Suppressor macrophage treated with lipopolysaccharide for 4 hours (primary cell): ENCODE measurements at regions not wholly inside any gene's neighbourhood (a gene's known extent, or its start where the extent isn't known, plus 50 kb on each side); places are given as distances from the start of the nearest gene placed in this dataset.

Experiments used
- DNase-seq: peaks from one replicate; pipeline ENCODE4 v3.0.0-alpha.2; 2020

GRCh38 chr3:147604136-147604535 is 195.0 kb downstream of the ZIC1 start:
- no peak for DNase-seq

DNA sequence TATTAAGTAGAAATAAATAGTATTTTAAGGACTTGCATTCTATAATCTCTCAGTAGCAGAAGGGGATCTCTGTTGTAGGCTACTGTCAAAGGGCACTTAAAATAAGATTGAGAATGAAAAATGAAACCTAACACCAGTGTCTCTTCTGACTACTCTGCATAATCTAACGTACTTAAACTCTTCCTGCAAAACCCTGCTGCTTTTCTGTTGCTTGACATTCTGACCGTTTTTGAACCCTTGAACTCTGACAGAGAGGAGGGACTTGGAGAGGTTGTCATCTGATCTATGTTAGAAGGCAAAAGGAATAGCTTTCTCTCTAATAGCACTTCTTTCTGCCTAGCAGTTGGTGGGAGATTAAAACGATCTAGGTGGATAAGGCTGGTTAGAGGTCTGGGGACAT is 204.6 kb downstream of the ZIC1 start:
- DNase-seq: no peak

GRCh38 chr3:147614210-147614609 is 205.0 kb downstream of the ZIC1 start:
- no peak for DNase-seq

- no peak for DNase-seq
Observed at GRCh38 chr3:147615035-147615434, 205.9 kb downstream of the ZIC1 start.

- DNase-seq: peak; percentile 46
Observed at GRCh38 chr3:147616998-147617619, 207.9 kb downstream of the ZIC1 start.

DNA sequence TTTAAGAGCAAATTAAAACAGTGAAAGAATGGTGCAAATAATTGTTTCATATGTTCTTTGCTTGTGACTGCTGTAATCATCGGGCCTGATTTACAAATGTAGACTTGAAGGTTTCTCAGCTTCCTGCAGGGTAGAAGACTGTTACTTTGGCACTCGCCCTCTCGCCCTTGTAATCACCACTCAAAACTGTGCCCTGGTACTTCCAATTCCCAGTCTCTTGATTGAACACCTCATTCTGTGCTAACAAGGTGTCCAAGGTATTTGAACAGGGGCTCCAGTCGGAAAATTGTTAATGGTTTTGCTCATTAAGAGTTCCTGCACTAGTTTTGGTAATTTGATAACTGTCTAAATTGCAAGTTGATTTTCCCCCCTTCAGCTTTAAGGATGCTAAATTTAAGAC is 209.5 kb downstream of the ZIC1 start:
- no peak for DNase-seq

- no peak for DNase-seq
Observed at GRCh38 chr3:147619921-147620560, 210.9 kb downstream of the ZIC1 start.

DNA sequence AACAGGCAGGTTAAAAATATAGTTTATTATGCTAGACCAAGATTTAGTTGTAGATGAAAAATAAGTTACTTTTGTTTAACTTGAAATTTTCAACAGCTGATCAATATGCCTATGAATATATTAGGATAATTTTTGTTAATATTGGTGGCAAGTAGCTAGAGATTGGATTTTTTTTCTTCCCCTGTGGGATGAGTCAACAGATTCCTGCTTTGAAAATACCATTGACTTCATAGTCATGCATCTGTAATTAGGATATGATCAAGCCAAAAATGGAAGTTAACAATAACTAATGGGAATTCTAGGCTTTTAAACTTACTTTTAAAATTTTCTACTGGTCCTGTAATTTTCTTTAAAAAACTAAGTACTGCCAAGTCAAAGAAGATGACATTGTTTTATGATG is 211.7 kb downstream of the ZIC1 start:
- no peak for DNase-seq

GRCh38 chr3:147630921-147631415 is 221.8 kb downstream of the ZIC1 start:
- no peak for DNase-seq

- no peak for DNase-seq
Observed at GRCh38 chr3:147640781-147641180, 231.6 kb downstream of the ZIC1 start.

DNA sequence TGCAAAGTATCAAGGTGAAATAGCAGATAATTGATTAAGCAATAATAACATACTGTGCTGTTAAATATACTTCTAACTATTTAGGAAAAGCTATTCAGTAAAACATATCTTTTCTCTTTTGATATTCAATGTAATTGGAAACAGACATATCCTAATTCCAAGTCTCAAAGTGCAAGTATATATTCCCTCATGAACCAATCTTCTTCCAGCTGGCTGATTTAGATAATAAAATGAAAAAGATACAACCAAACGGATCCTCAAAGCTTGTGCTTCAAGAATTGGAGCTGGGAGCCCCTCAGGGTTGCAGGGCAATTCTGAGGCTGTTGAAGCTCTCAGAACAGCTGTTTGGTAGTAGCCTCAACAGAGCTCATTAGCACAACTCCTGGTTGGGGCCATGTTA is 236.6 kb downstream of the ZIC1 start:
- DNase-seq: no peak

GRCh38 chr3:147649475-147649874 is 240.3 kb downstream of the ZIC1 start:
- DNase-seq: no peak

GRCh38 chr3:147651107-147651778 is 242.1 kb downstream of the ZIC1 start:
- no peak for DNase-seq

GRCh38 chr3:147652651-147653366 is 243.6 kb downstream of the ZIC1 start:
- DNase-seq: no peak

- DNase-seq: no peak
Observed at GRCh38 chr3:147653367-147653923, 244.3 kb downstream of the ZIC1 start.

DNA sequence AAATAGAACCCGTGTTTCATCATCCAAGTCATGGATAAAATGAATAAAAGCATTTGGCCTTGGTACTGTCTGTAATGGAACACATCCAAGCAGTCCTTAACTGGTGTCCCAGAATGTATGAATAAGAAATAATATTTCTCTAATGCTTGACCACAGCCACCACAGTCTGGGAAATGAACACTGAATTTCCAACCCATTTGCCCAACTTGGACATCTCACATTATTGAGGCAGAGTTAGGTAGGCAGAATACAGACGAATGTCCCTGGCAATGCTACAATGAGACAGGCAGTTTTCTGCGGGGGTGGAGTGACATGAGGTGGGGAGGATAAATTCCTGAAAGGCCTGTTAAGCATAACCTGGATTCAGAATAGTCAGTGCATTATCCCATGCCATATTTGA is 245.7 kb downstream of the ZIC1 start:
- no peak for DNase-seq

- DNase-seq: no peak
Observed at GRCh38 chr3:147655236-147655635, 246.1 kb downstream of the ZIC1 start.

GRCh38 chr3:147656023-147656422 is 246.9 kb downstream of the ZIC1 start:
- no peak for DNase-seq

DNA sequence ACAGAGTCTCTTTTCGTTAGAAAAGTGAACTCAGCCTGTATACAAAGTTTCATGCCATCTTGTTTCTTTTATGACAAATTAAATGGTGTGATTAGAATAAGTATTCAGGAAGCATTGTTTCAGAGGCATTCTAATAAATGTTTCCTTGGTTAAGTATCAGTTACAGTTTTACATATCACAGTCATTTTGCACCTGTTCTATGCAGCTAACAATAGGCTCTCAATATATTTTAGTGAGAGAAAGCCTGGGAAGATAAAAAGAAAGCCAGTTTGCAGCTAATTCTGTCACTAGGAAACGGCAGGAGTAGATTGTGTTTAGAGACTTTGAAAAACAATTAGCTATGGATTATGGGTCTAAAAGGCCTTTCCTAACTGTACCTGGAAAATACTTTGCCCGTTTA is 252.8 kb downstream of the ZIC1 start:
- no peak for DNase-seq

DNA sequence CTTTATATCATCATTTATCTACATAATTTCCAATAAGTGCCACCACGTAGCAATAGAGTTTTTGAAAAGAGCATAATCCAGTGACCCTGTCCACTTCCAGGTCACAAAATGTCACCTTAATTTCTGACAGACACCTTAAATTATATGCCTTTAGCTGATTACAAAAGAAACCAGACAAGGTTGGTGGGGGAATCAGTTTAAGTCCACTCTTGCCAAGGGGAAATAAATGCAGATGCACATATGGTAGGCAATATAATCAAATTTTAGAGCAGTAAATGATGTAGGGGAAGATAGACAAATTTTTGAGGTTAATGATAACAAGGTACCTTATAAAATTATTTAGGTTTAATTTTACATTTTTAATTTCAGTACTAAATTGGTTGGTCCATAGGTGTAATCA is 253.5 kb downstream of the ZIC1 start:
- no peak for DNase-seq

DNA sequence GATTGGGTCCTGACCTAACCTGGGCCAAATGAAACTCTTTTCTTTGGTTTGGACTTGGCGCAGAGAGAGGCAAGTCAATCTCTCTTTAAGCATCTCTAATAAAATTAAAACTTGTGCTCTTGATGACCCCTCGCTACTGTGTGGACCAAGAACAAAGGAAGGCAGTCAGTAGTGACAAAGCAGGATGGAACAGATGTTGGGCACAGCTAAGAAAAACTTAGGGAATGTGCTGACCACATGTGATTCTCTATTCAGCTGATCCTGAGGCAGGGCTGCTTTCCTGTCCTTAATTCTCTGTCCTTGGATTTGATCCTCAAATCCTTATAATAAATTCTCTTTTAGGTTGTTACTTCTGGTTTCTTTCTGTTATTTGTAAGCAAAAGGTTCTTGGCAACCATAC is 259.9 kb downstream of the ZIC1 start:
- DNase-seq: no peak

- DNase-seq: no peak
Observed at GRCh38 chr3:147672035-147672434, 262.9 kb downstream of the ZIC1 start.

GRCh38 chr3:147672436-147672835 is 263.3 kb downstream of the ZIC1 start:
- no peak for DNase-seq
